ENCODE measurements at regions not wholly inside any gene's neighbourhood (a gene's known extent, or its start where the extent isn't known, plus 50 kb on each side); places are given as distances from the start of the nearest gene placed in this dataset.
A peak's percentile ranks its signal among the peaks of the same experiment; 100 is the strongest.

GRCh38 chr7:20267482-20267881 lies 50.3 kb upstream of the MACC1 start:
- peak; percentile 13 for DNase-seq

GRCh38 chr7:20268824-20269223 lies 51.6 kb upstream of the MACC1 start:
- DNase-seq = no peak

- DNase-seq = no peak
Observed at GRCh38 chr7:20269726-20270125, 52.5 kb upstream of the MACC1 start.

GRCh38 chr7:20270371-20270770 lies 53.2 kb upstream of the MACC1 start:
- no peak for DNase-seq

- DNase-seq = no peak
Observed at GRCh38 chr7:20270867-20271266, 53.7 kb upstream of the MACC1 start.

GRCh38 chr7:20275637-20276036 lies 55.1 kb upstream of the ITGB8 start:
- DNase-seq = no peak

GRCh38 chr7:20276705-20277472 lies 53.8 kb upstream of the ITGB8 start:
- DNase-seq = no peak

- no peak for DNase-seq
Observed at GRCh38 chr7:20279979-20280378, 50.7 kb upstream of the ITGB8 start.

GRCh38 chr7:20280475-20281351 lies 50.0 kb upstream of the ITGB8 start:
- DNase-seq = no peak
